ENCODE measurements at regions not wholly inside any gene's neighbourhood (a gene's known extent, or its start where the extent isn't known, plus 50 kb on each side); places are given as distances from the start of the nearest gene placed in this dataset.
"Not testable (repeated sequence)": the region's sequence is repeated elsewhere in the genome, so short reads cannot be mapped to it uniquely, and the experiment has no call there.

- not testable (repeated sequence) for DNase-seq (ENCODE audit: low read depth in 4 of 4, low spot score in 2 of 4)
Observed at GRCh38 chr1:219863816-219864215, 64.5 kb downstream of the SLC30A10 start.

GRCh38 chr1:219862366-219862765 lies 66.0 kb downstream of the SLC30A10 start:
- DNase-seq (ENCODE audit: low read depth in 4 of 4, low spot score in 2 of 4), result no peak

- DNase-seq (ENCODE audit: low read depth in 4 of 4, low spot score in 2 of 4), result no peak
Observed at GRCh38 chr1:219858980-219859379, 69.4 kb downstream of the SLC30A10 start.

- DNase-seq (ENCODE audit: low read depth in 4 of 4, low spot score in 2 of 4), result no peak
Observed at GRCh38 chr1:219847215-219847855, 81.0 kb downstream of the SLC30A10 start.

- not testable (repeated sequence) for DNase-seq (ENCODE audit: low read depth in 4 of 4, low spot score in 2 of 4)
Observed at GRCh38 chr1:219839595-219839994, 88.8 kb downstream of the SLC30A10 start.

- DNase-seq (ENCODE audit: low read depth in 4 of 4, low spot score in 2 of 4), result no peak
Observed at GRCh38 chr1:219837994-219838294, 90.4 kb downstream of the SLC30A10 start.

GRCh38 chr1:219837274-219837993 lies 90.9 kb downstream of the SLC30A10 start:
- peak; percentile 15 to 50 (median 21) for DNase-seq (ENCODE audit: low read depth in 4 of 4, low spot score in 2 of 4)

- no peak for DNase-seq (ENCODE audit: low read depth in 4 of 4, low spot score in 2 of 4)
Observed at GRCh38 chr1:219834314-219834917, 93.9 kb downstream of the SLC30A10 start.

GRCh38 chr1:219833214-219833815 lies 95.0 kb downstream of the SLC30A10 start:
- no peak for DNase-seq (ENCODE audit: low read depth in 4 of 4, low spot score in 2 of 4)

- no peak for DNase-seq (ENCODE audit: low read depth in 4 of 4, low spot score in 2 of 4)
Observed at GRCh38 chr1:219826290-219826689, 102.1 kb downstream of the SLC30A10 start.

GRCh38 chr1:219825355-219825754 lies 103.0 kb downstream of the SLC30A10 start:
- no peak for DNase-seq (ENCODE audit: low read depth in 4 of 4, low spot score in 2 of 4)

- DNase-seq (ENCODE audit: low read depth in 4 of 4, low spot score in 2 of 4), result no peak
Observed at GRCh38 chr1:219824338-219824737, 104.0 kb downstream of the SLC30A10 start.

- DNase-seq (ENCODE audit: low read depth in 4 of 4, low spot score in 2 of 4), result no peak
Observed at GRCh38 chr1:219820551-219820950, 107.8 kb downstream of the SLC30A10 start.

GRCh38 chr1:219817914-219818313 lies 110.4 kb downstream of the SLC30A10 start:
- DNase-seq (ENCODE audit: low read depth in 4 of 4, low spot score in 2 of 4), result no peak

- no peak for DNase-seq (ENCODE audit: low read depth in 4 of 4, low spot score in 2 of 4)
Observed at GRCh38 chr1:219813294-219813693, 115.1 kb downstream of the SLC30A10 start.

GRCh38 chr1:219812491-219813203 lies 115.7 kb downstream of the SLC30A10 start:
- DNase-seq (ENCODE audit: low read depth in 4 of 4, low spot score in 2 of 4), result peak; percentile 32 to 49 (median 39)

- DNase-seq (ENCODE audit: low read depth in 4 of 4, low spot score in 2 of 4), result no peak
Observed at GRCh38 chr1:219812086-219812485, 116.3 kb downstream of the SLC30A10 start.

GRCh38 chr1:219810451-219810850 lies 117.9 kb downstream of the SLC30A10 start:
- no peak for DNase-seq (ENCODE audit: low read depth in 4 of 4, low spot score in 2 of 4)

- DNase-seq (ENCODE audit: low read depth in 4 of 4, low spot score in 2 of 4), result no peak
Observed at GRCh38 chr1:219808790-219809189, 119.6 kb downstream of the SLC30A10 start.

GRCh38 chr1:219806642-219807041 lies 121.7 kb downstream of the SLC30A10 start:
- DNase-seq (ENCODE audit: low read depth in 4 of 4, low spot score in 2 of 4), result no peak

- DNase-seq (ENCODE audit: low read depth in 4 of 4, low spot score in 2 of 4), result no peak
Observed at GRCh38 chr1:219806020-219806419, 122.3 kb downstream of the SLC30A10 start.

Measured in left renal cortex interstitium (tissue), 4 donors.